HL-60 (cell line): ENCODE measurements at regions not wholly inside any gene's neighbourhood (a gene's known extent, or its start where the extent isn't known, plus 50 kb on each side); places are given as distances from the start of the nearest gene placed in this dataset.

Experiments used
- DNase-seq, 2 experiments: peaks; one replicate each; pipeline ENCODE4 v3.0.0-alpha.2; 2010 to 2020; ENCODE audit warnings: low read depth in 1 of 2, low spot score in 1 of 2
- H3K27ac ChIP-seq: fragments of 250-450 bp; sonication (Bioruptor Pico); replicated peaks from 2 replicates; pipeline ENCODE4 v1.5.1; 2020; ENCODE audit warnings: mild to moderate bottlenecking, moderate library complexity
- H3K27me3 ChIP-seq: fragments of 250-450 bp; sonication (Bioruptor Pico); 2 replicates; pipeline ENCODE4 v1.5.1; 2021; ENCODE audit warnings: mild to moderate bottlenecking, moderate library complexity; ENCODE audit not compliant: insufficient read depth, poor library complexity, severe bottlenecking
- H3K4me3 ChIP-seq: replicated peaks from 2 replicates; pipeline ENCODE4 v1.5.1; 2011; ENCODE audit warnings: mild to moderate bottlenecking, control low read depth, low read length; ENCODE audit not compliant: insufficient read depth
- GABPA ChIP-seq: IDR thresholded peaks from 2 replicates; pipeline ENCODE4 v1.6.1; 2012; ENCODE audit warnings: low read depth
- POLR2AphosphoS5 ChIP-seq: IDR thresholded peaks from 2 replicates; pipeline ENCODE4 v1.6.1; 2012; ENCODE audit warnings: low read depth
- SPI1 ChIP-seq: IDR thresholded peaks from 2 replicates; pipeline ENCODE4 v1.6.1; 2012; ENCODE audit warnings: low read depth, mild to moderate bottlenecking, borderline replicate concordance
- TF ChIP-seq, protein P1 (sequence below): IDR thresholded peaks from one replicate; pipeline ENCODE4 v1.5.1; 2011; ENCODE audit warnings: low read length, control low read depth, inconsistent platforms; ENCODE audit not compliant: insufficient read depth
- TF ChIP-seq, protein P2 (sequence below): IDR thresholded peaks from 2 replicates; pipeline ENCODE4 v1.6.1; 2012; ENCODE audit warnings: low read depth; ENCODE audit not compliant: insufficient replicate concordance

DNA sequence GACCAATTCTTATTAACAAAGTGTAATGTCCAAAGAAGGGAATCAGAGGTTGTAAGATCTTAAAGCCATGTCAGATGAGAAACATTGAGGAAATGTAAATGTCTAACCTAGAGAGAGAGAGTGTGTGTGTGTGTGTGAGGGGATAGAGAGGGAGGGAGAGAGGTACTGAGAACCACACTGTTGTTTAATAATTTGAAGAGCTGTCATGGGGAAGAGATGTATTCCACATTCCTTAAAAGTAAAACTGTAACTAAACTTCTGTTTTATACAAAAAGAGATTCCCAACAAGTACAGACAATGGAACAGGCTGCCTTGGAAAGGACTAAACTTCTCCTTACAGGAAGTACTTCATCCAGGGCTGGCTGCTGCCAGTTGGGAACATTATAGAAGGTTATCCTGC lies 68.9 kb upstream of the BOC start:
- TF ChIP-seq SPI1 (no peak), GABPA (no peak), POLR2AphosphoS5 (no peak)
- TF ChIP-seq, protein P1, sequence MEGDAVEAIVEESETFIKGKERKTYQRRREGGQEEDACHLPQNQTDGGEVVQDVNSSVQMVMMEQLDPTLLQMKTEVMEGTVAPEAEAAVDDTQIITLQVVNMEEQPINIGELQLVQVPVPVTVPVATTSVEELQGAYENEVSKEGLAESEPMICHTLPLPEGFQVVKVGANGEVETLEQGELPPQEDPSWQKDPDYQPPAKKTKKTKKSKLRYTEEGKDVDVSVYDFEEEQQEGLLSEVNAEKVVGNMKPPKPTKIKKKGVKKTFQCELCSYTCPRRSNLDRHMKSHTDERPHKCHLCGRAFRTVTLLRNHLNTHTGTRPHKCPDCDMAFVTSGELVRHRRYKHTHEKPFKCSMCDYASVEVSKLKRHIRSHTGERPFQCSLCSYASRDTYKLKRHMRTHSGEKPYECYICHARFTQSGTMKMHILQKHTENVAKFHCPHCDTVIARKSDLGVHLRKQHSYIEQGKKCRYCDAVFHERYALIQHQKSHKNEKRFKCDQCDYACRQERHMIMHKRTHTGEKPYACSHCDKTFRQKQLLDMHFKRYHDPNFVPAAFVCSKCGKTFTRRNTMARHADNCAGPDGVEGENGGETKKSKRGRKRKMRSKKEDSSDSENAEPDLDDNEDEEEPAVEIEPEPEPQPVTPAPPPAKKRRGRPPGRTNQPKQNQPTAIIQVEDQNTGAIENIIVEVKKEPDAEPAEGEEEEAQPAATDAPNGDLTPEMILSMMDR: no peak
- TF ChIP-seq, protein P2, sequence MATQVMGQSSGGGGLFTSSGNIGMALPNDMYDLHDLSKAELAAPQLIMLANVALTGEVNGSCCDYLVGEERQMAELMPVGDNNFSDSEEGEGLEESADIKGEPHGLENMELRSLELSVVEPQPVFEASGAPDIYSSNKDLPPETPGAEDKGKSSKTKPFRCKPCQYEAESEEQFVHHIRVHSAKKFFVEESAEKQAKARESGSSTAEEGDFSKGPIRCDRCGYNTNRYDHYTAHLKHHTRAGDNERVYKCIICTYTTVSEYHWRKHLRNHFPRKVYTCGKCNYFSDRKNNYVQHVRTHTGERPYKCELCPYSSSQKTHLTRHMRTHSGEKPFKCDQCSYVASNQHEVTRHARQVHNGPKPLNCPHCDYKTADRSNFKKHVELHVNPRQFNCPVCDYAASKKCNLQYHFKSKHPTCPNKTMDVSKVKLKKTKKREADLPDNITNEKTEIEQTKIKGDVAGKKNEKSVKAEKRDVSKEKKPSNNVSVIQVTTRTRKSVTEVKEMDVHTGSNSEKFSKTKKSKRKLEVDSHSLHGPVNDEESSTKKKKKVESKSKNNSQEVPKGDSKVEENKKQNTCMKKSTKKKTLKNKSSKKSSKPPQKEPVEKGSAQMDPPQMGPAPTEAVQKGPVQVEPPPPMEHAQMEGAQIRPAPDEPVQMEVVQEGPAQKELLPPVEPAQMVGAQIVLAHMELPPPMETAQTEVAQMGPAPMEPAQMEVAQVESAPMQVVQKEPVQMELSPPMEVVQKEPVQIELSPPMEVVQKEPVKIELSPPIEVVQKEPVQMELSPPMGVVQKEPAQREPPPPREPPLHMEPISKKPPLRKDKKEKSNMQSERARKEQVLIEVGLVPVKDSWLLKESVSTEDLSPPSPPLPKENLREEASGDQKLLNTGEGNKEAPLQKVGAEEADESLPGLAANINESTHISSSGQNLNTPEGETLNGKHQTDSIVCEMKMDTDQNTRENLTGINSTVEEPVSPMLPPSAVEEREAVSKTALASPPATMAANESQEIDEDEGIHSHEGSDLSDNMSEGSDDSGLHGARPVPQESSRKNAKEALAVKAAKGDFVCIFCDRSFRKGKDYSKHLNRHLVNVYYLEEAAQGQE: no peak
- no peaks in the 10 kb centered on the region for H3K27me3 ChIP-seq
- H3K27ac ChIP-seq: no peak overlapping the region

DNA sequence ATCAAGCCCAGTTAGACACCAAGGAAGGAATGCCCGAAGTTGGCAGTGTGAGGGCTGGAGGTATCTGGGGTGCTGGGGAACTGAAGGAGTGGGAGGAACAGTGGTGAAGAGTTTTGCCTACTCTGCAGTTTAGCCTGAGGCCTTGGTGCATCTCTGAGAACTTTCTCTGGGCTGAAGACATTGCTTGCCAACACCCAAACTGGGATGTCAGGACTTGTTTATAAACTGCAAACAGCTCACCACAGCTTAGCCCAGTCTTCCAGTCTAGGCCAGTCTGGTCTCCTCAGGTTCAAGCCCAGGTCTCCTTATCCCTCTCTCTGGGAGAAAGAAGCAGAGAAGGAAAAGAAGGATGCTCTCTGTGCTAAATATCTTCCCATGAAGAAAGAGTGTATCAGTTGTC lies 68.0 kb upstream of the BOC start:
- no peak overlapping the region for H3K4me3 ChIP-seq
- no peak for DNase-seq

More for the DNA sequence above, 68.9 kb upstream of the BOC start:
- H3K4me3 ChIP-seq: no peak overlapping the region
- DNase-seq: no peak

DNA sequence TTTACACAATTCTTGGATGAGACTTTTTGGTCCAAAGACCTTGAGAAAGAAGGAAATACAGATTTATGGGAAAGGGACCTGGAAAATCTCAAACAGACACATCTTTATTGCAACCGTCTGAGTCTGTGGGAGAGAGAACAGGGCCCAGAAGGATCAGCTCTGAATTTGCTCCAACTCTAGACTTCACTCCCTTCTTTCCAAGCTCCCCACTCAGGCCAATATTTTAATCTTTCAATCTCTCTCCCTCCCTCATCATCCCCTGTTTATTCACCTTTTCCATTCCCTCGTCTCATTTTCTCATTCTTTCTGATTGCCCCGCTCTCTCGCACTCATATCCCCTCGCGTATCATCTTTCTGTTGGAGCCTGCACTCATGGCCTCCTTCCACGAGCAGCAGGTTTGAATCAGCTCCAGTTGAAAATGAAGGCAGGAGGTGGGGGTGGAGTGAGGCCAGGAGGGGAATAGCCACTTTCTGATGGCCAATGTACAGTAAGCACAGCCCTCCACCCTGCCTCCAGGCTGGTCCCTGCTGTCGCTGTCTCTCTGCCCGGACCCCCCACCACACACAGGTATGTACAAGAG lies 63.6 kb upstream of the BOC start:
- no peaks in the 10 kb centered on the region for H3K27me3 ChIP-seq
- H3K4me3 ChIP-seq: no peak overlapping the region
- H3K27ac ChIP-seq: no peak overlapping the region
- DNase-seq: no peak
- TF ChIP-seq, protein P2: no peak
- no peak for TF ChIP-seq SPI1

More for the DNA sequence above, 68.0 kb upstream of the BOC start:
- TF ChIP-seq, protein P2: no peak
- no peak for TF ChIP-seq SPI1
- TF ChIP-seq, protein P1: no peak
- TF ChIP-seq POLR2AphosphoS5: no peak
- no peak for TF ChIP-seq GABPA
- Histone ChIP-seq H3K27me3 (no peaks in the 10 kb centered on the region), H3K27ac (no peak overlapping the region)
